GM10266 (cell line): ENCODE measurements at regions not wholly inside any gene's neighbourhood (a gene's known extent, or its start where the extent isn't known, plus 50 kb on each side); places are given as distances from the start of the nearest gene placed in this dataset.

Source experiments
- DNase-seq: peaks from one replicate; pipeline ENCODE4 v3.0.0; 2012; ENCODE audit errors: extremely low spot score
- TF ChIP-seq, protein P1 (sequence below): IDR thresholded peaks from 2 replicates; pipeline ENCODE4 v1.5.1; 2012; ENCODE audit warnings: mild to moderate bottlenecking, low read depth; ENCODE audit not compliant: control insufficient read depth, insufficient read depth; ENCODE audit errors: missing control alignments

- DNase-seq, result no peak
- TF ChIP-seq, protein P1, sequence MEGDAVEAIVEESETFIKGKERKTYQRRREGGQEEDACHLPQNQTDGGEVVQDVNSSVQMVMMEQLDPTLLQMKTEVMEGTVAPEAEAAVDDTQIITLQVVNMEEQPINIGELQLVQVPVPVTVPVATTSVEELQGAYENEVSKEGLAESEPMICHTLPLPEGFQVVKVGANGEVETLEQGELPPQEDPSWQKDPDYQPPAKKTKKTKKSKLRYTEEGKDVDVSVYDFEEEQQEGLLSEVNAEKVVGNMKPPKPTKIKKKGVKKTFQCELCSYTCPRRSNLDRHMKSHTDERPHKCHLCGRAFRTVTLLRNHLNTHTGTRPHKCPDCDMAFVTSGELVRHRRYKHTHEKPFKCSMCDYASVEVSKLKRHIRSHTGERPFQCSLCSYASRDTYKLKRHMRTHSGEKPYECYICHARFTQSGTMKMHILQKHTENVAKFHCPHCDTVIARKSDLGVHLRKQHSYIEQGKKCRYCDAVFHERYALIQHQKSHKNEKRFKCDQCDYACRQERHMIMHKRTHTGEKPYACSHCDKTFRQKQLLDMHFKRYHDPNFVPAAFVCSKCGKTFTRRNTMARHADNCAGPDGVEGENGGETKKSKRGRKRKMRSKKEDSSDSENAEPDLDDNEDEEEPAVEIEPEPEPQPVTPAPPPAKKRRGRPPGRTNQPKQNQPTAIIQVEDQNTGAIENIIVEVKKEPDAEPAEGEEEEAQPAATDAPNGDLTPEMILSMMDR, result no peak
Observed at GRCh38 chr21:17231124-17231523, 281.7 kb upstream of the CXADR start.

- TF ChIP-seq, protein P1, result no peak
- no peak for DNase-seq
Observed at GRCh38 chr21:17231771-17232170, 281.1 kb upstream of the CXADR start.

DNA sequence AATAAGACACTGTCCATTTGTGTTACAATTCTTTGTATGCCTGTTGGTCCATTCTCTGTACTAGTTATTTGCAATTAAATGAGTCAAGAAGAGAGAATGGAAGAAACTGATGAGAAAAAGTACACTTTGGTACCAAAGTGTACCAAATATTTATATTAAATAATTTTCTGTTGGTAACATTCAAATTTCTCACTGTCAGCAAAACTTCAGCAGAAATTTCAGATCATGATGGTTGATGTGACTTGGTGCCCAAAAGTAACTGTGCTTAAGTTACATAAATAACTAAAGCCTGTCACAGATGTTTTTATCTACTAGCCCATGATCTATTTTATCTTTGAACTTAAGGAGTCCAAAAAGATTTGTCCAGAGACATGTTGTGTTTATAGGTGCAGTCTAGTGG lies 274.4 kb upstream of the CXADR start:
- TF ChIP-seq, protein P1, result no peak
- DNase-seq, result no peak

DNA sequence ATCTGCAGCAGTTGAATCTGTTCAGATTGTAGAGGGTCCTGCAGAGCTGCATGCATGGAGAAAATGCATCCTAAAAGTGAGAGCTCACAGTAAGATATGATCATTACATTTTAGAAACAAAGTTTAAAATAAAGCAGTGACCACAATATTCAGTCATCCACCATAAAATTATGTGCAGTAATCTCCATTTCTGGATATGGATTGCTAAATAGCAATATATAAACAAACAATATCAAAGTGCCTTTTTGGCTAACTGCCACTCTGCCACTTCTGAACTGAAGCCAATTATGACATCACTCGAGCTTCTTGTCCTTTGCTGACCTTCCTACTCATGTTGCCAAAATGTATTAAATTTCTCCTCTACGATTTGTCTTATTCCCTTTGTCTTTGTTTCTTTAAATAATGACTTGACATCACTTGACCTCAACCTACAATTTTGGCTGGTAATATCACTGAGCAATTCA lies 262.0 kb upstream of the CXADR start:
- DNase-seq, result no peak

DNA sequence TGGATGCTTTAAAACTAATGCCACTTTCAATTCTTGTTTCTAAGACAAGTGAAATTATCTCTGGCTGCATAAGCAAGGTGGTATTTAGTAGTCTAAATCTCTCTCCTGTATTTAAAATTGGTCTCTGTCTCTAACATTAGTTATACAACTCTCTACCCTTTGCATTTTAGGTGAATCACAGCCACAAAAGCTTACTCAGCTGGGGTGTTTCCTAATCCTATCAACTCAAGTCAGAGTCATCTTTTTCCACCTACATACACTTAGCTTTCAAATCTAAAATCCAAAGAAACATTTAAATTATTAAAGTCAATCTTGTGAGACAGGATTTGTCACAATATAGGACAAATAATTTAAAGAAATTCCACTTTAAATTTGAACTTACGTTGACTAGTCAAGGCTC lies 255.1 kb upstream of the CXADR start:
- TF ChIP-seq, protein P1, result no peak
- DNase-seq, result no peak

More for the DNA sequence above, 262.0 kb upstream of the CXADR start:
- TF ChIP-seq, protein P1, result no peak

- no peak for DNase-seq
- TF ChIP-seq, protein P1, result no peak
Observed at GRCh38 chr21:17264182-17264581, 248.7 kb upstream of the CXADR start.

DNA sequence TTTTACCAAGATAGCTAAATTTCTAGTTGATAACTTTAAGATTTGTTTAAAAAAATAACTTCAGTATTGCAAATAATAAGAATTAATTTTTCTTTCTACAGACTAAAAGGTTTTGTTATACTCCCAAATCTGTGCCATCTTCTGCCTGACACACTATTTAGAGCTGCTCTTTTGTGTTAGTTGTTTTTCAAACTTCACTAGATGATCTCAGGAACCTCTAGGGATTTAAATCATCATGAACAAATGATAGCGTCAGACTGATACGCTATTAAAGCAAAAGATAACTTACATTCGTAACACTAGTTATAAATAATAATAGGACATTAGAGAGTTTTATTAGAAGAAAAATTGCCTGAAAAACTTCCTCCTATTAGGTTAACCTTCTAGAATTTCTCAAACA lies 243.1 kb upstream of the CXADR start:
- TF ChIP-seq, protein P1, result no peak
- no peak for DNase-seq
